Fibroblast of skin of back (primary cell): ENCODE measurements at regions not wholly inside any gene's neighbourhood (a gene's known extent, or its start where the extent isn't known, plus 50 kb on each side); places are given as distances from the start of the nearest gene placed in this dataset.

Source experiments
- DNase-seq: peaks from one replicate; pipeline ENCODE4 v3.0.0-alpha.2; 2013

GRCh38 chrX:80098038-80098437 is 83.5 kb downstream of the TBX22 start:
- DNase-seq, result no peak

GRCh38 chrX:80120335-80120734 is 105.8 kb downstream of the TBX22 start:
- no peak for DNase-seq

GRCh38 chrX:80138938-80139337 is 124.4 kb downstream of the TBX22 start:
- DNase-seq, result no peak

GRCh38 chrX:80139564-80139963 is 125.0 kb downstream of the TBX22 start:
- no peak for DNase-seq

GRCh38 chrX:80170581-80170980 is 156.0 kb downstream of the TBX22 start:
- DNase-seq, result no peak

- DNase-seq, result no peak
Observed at GRCh38 chrX:80173261-80173660, 158.7 kb downstream of the TBX22 start.

- no peak for DNase-seq
Observed at GRCh38 chrX:80174925-80175574, 160.5 kb downstream of the TBX22 start.

- DNase-seq, result no peak
Observed at GRCh38 chrX:80181079-80181478, 166.5 kb downstream of the TBX22 start.

GRCh38 chrX:80184854-80185253 is 170.3 kb downstream of the TBX22 start:
- DNase-seq, result no peak

- no peak for DNase-seq
Observed at GRCh38 chrX:80206647-80207046, 192.1 kb downstream of the TBX22 start.

- no peak for DNase-seq
Observed at GRCh38 chrX:80207327-80207726, 192.8 kb downstream of the TBX22 start.

GRCh38 chrX:80216086-80216485 is 201.5 kb downstream of the TBX22 start:
- peak; percentile 27 for DNase-seq

- DNase-seq, result no peak
Observed at GRCh38 chrX:80223982-80224579, 196.2 kb upstream of the TENT5D start.

GRCh38 chrX:80229626-80230025 is 190.6 kb upstream of the TENT5D start:
- DNase-seq, result no peak

GRCh38 chrX:80237072-80237471 is 183.2 kb upstream of the TENT5D start:
- DNase-seq, result no peak

- DNase-seq, result no peak
Observed at GRCh38 chrX:80246271-80246670, 174.0 kb upstream of the TENT5D start.

- DNase-seq, result no peak
Observed at GRCh38 chrX:80266287-80266686, 154.0 kb upstream of the TENT5D start.

- no peak for DNase-seq
Observed at GRCh38 chrX:80266979-80267378, 153.3 kb upstream of the TENT5D start.

- DNase-seq, result no peak
Observed at GRCh38 chrX:80267790-80268189, 152.5 kb upstream of the TENT5D start.

GRCh38 chrX:80282535-80282934 is 137.7 kb upstream of the TENT5D start:
- DNase-seq, result no peak

- DNase-seq, result peak; percentile 8
Observed at GRCh38 chrX:80285131-80285773, 135.0 kb upstream of the TENT5D start.

- no peak for DNase-seq
Observed at GRCh38 chrX:80290834-80291233, 129.4 kb upstream of the TENT5D start.

GRCh38 chrX:80293354-80293753 is 126.9 kb upstream of the TENT5D start:
- DNase-seq, result no peak

- DNase-seq, result no peak
Observed at GRCh38 chrX:80306007-80306406, 114.2 kb upstream of the TENT5D start.
